HG03064 (cell line): ENCODE measurements at regions not wholly inside any gene's neighbourhood (a gene's known extent, or its start where the extent isn't known, plus 50 kb on each side); places are given as distances from the start of the nearest gene placed in this dataset.

Experiments
- ATAC-seq: cut with Tn5 transposase; IDR thresholded peaks from one replicate; pipeline ENCODE4 v1.9.1; 2021; ENCODE audit warnings: low read depth; ENCODE audit not compliant: unreplicated experiment

- ATAC-seq, result no peak
These were observed 463.9 kb downstream of the ANXA1 start for GRCh38 chr9:73615557-73615956.

DNA sequence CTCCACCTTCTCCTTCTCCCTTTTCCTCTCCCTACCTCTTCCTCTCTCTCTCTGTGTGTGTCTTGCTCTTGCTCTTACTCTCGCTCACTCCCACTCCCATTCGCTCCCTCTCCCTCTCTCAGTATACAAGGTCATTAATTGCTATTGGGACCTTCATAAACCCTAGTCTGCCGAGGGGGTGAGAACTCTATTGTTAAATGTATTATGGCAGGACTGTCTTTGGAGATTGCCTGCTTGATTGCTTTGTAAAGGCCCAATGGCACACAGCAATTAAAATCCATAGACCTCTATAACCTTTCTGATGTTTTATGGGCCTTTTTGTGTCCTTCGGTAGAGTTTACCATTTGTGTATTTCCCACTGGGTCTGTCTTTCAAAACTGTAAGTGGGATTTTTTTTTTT, 465.9 kb downstream of the ANXA1 start:
- no peak for ATAC-seq

DNA sequence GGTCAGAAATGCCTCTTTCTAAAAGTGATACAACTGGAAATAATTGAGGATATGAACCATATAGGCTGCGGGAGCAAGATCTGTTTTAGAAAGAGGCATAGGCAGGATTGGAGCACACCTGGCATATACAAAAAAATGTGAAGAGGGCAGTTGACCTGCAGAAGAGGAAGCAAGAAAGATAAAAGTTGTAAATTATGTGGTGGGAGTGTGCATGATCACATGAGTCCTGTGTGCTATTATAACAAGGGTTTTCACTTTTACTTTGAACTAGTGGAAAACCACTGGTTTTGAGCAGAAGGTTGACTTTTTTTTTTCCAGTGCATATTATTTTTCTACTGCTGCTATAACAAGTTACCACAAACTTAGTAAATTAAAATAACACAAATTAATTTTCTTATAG, 489.3 kb downstream of the ANXA1 start:
- ATAC-seq, result peak; percentile 77

DNA sequence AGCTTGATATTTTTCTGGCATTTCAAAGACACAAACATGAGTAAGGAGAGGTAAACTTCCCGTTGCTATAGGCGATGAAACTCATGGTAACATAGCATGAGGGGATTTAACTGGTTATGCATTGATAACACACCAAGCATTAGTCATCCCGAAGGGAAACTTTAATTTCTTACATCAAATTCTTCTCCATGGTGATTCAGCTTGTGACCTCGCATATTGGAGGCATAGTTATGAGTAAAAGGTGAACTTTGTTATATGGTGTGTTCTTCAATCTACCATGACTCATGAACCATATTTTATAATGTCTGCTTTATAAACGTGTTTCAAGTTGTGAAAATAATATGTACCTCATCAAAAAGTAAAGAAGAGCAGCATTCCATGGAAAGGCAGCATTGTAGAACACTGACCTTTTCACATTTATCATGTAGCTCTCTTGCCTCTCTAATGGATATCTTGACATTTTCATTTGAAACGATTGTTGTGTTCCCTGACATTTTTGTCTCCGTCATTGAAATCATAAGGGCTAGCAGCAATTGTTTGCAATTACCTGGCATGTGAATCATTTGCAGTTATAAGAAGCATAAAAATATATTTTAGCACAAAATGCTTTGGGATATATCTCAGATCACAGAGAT, 491.8 kb downstream of the ANXA1 start:
- no peak for ATAC-seq

- ATAC-seq, result no peak
These were observed 495.9 kb downstream of the ANXA1 start for GRCh38 chr9:73647560-73647959.

GRCh38 chr9:73649552-73649951, 497.9 kb downstream of the ANXA1 start:
- no peak for ATAC-seq

DNA sequence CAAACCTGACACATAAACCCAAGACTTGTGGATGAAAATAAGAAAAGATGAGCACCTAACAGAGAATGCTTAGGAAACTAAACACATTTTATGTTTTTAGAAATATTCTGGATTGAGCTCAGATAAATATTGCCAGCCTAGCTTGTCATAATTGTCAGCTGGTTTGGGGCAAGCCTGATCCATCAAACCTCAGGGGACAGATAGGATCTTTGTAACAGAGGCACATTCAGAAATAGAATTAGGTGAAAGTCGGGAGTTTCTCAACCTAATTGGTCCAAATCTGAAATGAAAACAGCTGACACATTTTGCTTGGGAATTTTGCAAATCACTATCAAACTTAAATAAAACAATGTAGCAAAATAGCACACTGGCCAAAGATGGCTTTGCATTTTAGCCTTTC, 503.7 kb downstream of the ANXA1 start:
- ATAC-seq, result no peak

- ATAC-seq, result no peak
These were observed 504.2 kb downstream of the ANXA1 start for GRCh38 chr9:73655831-73656230.

DNA sequence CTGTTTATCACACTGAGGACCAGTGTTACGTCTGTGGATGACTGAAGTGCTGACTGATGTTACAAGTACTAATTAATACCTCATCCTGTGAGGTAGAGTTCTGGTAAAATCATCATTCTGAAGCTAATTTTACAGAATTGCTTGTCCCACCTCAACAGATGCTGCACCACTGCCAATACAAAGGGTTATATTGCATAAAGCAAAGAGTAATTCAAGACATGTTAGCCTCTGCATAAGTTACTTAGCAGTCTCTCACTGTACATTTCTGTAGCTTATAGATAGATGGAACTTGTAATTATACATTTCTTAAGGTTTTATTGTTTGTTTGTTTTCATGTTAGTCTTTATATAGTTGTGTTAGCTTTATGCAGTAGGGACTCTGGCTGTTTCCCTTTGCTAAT, 513.6 kb downstream of the ANXA1 start:
- no peak for ATAC-seq

DNA sequence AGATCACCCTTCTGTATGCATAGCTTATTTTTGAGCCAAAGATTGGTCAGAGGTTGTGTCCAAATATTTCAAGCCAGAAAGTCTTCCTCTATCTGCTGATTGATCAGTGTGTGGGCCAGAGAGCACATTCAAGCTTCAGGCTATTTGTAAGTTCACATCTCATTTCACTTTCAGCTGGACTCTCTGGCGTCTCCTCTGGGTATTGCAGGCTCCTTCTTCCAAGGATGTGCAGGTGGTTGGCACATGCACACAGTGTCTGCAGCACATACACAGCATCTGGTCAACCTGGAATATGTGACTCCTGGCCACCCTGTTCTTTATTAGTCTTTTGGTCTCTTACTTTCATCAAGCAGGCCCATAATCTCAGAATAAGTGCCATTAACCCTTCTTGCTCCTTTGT, 516.1 kb downstream of the ANXA1 start:
- ATAC-seq, result no peak

GRCh38 chr9:73680831-73681230, 529.2 kb downstream of the ANXA1 start:
- ATAC-seq, result no peak

GRCh38 chr9:73682789-73683188, 531.1 kb downstream of the ANXA1 start:
- no peak for ATAC-seq

- ATAC-seq, result no peak
These were observed 532.4 kb downstream of the ANXA1 start for GRCh38 chr9:73683862-73684591.

GRCh38 chr9:73684601-73685000, 532.9 kb downstream of the ANXA1 start:
- no peak for ATAC-seq

- ATAC-seq, result no peak
These were observed 534.1 kb downstream of the ANXA1 start for GRCh38 chr9:73685786-73686185.

DNA sequence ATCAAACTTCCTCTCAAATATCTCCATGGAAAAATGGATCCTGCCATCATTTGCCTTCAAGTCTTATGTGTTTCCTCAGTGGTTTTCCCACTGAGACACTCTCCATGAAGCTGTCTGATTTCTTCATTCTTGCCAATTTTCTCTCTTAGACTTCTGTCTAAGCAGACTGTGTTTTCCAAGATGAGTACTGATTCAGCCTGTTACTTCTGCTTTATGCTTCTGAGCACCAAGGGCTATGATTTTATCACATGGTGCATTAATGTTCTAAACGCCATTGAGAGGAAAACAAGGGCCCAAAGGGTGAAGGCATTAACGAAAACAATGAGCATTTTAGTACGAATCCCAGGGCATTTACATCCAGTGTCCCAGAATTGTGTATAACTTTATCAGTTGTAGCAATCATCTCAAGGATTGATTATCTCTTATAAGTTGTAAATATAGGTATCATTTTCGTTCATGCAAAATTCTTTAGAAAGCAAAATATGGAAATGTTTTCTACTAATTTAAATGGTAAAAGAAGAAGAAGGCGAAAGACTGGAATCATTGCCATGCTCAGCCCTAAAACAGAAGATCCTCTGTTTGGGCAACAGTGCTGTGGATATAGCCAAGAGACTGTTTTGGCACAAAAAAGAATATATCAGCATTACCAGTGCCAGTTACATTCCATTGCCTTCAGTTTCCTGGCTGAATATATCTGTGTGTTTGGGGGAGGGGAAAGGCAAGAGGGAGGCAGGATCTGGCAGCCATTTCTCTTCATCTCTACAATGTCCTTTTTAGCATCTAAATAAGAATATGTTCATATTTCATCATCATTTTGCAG, 537.6 kb downstream of the ANXA1 start:
- no peak for ATAC-seq

DNA sequence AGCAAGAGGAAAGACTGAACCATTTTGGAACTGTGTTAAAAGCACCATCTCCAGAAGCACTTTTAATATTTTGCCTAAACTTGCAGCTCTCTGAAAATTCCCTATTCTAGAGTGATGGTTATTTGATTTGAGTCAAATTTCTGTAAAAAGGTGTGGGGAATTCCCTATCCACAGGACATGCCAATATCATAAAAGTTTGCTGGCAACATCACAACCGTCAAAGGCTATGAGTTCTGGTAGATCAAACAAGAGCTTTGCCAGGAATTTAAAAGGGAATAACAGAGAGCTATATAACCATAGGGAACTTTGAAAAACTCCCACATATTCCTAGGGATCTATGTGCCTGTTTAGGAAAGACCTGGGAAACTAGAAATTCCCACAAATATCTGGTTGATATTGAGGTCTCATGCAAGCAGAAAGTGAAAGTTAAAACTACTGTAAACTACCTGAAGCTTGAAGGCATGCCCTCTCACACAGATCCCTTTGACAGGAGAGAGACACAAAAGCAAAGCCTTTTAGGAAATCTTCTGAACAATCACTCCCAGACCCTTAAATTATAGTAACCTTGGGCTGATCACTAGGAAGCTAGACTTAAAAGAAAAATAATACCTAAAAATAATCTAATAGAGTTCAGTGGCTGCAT, 549.9 kb downstream of the ANXA1 start:
- no peak for ATAC-seq

GRCh38 chr9:73714294-73714693, 562.6 kb downstream of the ANXA1 start:
- ATAC-seq, result no peak

GRCh38 chr9:73715591-73715990, 563.9 kb downstream of the ANXA1 start:
- ATAC-seq, result no peak

- no peak for ATAC-seq
These were observed 568.0 kb downstream of the ANXA1 start for GRCh38 chr9:73719660-73720059.

DNA sequence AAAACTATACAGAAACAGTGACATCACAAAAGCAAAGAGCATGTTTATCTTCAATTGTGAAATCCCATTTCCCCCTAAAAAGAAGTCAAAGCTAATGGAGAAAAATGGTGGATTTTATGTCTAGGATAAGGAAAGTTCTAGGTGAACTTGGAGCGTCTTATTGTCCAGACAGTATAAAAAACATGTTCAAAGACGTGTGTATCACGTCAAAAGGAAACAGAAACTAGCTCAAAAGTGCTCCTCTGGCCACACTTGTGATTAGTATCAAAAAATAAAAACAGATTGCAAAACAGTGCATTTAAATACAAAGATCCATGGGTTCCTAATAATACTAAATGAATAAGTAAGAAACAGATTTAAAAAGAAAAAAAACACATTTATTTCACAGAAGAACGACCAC, 568.9 kb downstream of the ANXA1 start:
- no peak for ATAC-seq
